ENCODE measurements at regions not wholly inside any gene's neighbourhood (a gene's known extent, or its start where the extent isn't known, plus 50 kb on each side); places are given as distances from the start of the nearest gene placed in this dataset.

GRCh38 chr14:58770491-58770982, 132.8 kb downstream of the DACT1 start:
- TF ChIP-seq ISL1 (CRISPR knock-in tag; IDR thresholded peaks at IDR 0.05) (no peak), ZFP30 (CRISPR knock-in tag; IDR thresholded peaks at IDR 0.05) (no peak), PPARA (CRISPR knock-in tag; IDR thresholded peaks at IDR 0.05; ENCODE audit: borderline replicate concordance) (no peak), ZNF70 (CRISPR knock-in tag; IDR thresholded peaks at IDR 0.05) (no peak), ZFP3 (CRISPR knock-in tag; IDR thresholded peaks at IDR 0.05) (no peak), TOX (CRISPR knock-in tag; IDR thresholded peaks at IDR 0.05; ENCODE audit: borderline replicate concordance) (no peak), CREB5 (CRISPR knock-in tag; IDR thresholded peaks at IDR 0.05; ENCODE audit: low read depth) (no peak), OSR1 (CRISPR knock-in tag; IDR thresholded peaks at IDR 0.05) (no peak)
- no peak for ATAC-seq

- TF ChIP-seq CSDC2 (CRISPR knock-in tag; IDR thresholded peaks at IDR 0.05) (no peak), OSR1 (CRISPR knock-in tag; IDR thresholded peaks at IDR 0.05) (no peak), CSRNP3 (CRISPR knock-in tag; IDR thresholded peaks at IDR 0.05) (no peak), ESRRG (CRISPR knock-in tag; IDR thresholded peaks at IDR 0.05) (no peak), ZFP3 (CRISPR knock-in tag; IDR thresholded peaks at IDR 0.05) (no peak), CREB5 (CRISPR knock-in tag; IDR thresholded peaks at IDR 0.05; ENCODE audit: low read depth) (no peak), TOX (CRISPR knock-in tag; IDR thresholded peaks at IDR 0.05; ENCODE audit: borderline replicate concordance) (no peak), ZC3H10 (CRISPR knock-in tag; IDR thresholded peaks at IDR 0.05) (no peak), PATZ1 (CRISPR knock-in tag; IDR thresholded peaks at IDR 0.05; ENCODE audit: borderline replicate concordance) (no peak), PPARA (CRISPR knock-in tag; IDR thresholded peaks at IDR 0.05; ENCODE audit: borderline replicate concordance) (no peak), GLIS3 (CRISPR knock-in tag; IDR thresholded peaks at IDR 0.05) (no peak), ZFP30 (CRISPR knock-in tag; IDR thresholded peaks at IDR 0.05) (no peak), ZNF8 (CRISPR knock-in tag; IDR thresholded peaks at IDR 0.05) (no peak), ZNF70 (CRISPR knock-in tag; IDR thresholded peaks at IDR 0.05) (no peak), SNAI2 (CRISPR knock-in tag; IDR thresholded peaks at IDR 0.05) (no peak), POU6F1 (CRISPR knock-in tag; IDR thresholded peaks at IDR 0.05; ENCODE audit: borderline replicate concordance, low read depth) (no peak)
- no peak for ATAC-seq
Measured at GRCh38 chr14:58771016-58771415, 133.3 kb downstream of the DACT1 start.

- no peak for TF ChIP-seq BACH2 (CRISPR knock-in tag; IDR thresholded peaks at IDR 0.05; ENCODE audit: borderline replicate concordance)
- TF ChIP-seq ESRRG (CRISPR knock-in tag; IDR thresholded peaks at IDR 0.05), result no peak
- no peak for TF ChIP-seq POU6F1 (CRISPR knock-in tag; IDR thresholded peaks at IDR 0.05; ENCODE audit: borderline replicate concordance, low read depth)
- no peak for TF ChIP-seq GLIS3 (CRISPR knock-in tag; IDR thresholded peaks at IDR 0.05)
- TF ChIP-seq ZNF565 (CRISPR knock-in tag; conservative IDR thresholded peaks at IDR 0.05; ENCODE audit: low read depth), result no peak
- TF ChIP-seq PPARA (CRISPR knock-in tag; IDR thresholded peaks at IDR 0.05; ENCODE audit: borderline replicate concordance), result no peak
- TF ChIP-seq TOX (CRISPR knock-in tag; IDR thresholded peaks at IDR 0.05; ENCODE audit: borderline replicate concordance), result no peak
- no peak for TF ChIP-seq TCF4 (CRISPR knock-in tag; IDR thresholded peaks at IDR 0.05; ENCODE audit: borderline replicate concordance)
- ATAC-seq, result no peak
Measured at GRCh38 chr14:58772116-58772515, 134.4 kb downstream of the DACT1 start.
